ENCODE measurements at regions not wholly inside any gene's neighbourhood (a gene's known extent, or its start where the extent isn't known, plus 50 kb on each side); places are given as distances from the start of the nearest gene placed in this dataset.
"Not testable (repeated sequence)": the region's sequence is repeated elsewhere in the genome, so short reads cannot be mapped to it uniquely, and the experiment has no call there.

DNA sequence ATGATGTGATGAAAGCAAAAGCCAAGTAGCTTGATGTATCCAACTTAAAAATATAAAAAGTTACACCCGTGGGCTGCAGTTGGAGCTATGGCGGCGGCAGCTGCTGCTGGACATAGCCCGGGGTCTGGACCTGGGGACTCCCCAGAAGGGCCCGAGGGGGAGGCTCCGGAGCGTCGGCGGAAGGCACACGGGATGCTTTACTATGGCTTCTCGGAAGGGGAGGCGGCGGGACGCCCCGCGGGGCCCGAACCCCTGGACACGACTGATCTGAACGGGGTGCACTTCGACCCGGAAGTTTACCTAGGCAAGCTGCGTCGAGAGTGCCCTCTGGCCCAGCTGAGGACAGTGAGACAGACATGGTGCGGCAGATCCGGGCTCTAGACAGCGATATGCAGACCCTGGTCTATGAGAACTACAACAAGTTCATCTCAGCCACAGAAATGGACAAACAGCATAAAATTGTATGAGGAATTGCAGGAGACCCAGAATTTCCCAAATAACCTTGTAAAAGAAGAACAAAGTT lies 109.5 kb upstream of the EEF2KMT start:
- no peak for DNase-seq
- no peak for TF ChIP-seq POLR2A (IDR thresholded peaks at IDR 0.05)
- TF ChIP-seq, protein P1, sequence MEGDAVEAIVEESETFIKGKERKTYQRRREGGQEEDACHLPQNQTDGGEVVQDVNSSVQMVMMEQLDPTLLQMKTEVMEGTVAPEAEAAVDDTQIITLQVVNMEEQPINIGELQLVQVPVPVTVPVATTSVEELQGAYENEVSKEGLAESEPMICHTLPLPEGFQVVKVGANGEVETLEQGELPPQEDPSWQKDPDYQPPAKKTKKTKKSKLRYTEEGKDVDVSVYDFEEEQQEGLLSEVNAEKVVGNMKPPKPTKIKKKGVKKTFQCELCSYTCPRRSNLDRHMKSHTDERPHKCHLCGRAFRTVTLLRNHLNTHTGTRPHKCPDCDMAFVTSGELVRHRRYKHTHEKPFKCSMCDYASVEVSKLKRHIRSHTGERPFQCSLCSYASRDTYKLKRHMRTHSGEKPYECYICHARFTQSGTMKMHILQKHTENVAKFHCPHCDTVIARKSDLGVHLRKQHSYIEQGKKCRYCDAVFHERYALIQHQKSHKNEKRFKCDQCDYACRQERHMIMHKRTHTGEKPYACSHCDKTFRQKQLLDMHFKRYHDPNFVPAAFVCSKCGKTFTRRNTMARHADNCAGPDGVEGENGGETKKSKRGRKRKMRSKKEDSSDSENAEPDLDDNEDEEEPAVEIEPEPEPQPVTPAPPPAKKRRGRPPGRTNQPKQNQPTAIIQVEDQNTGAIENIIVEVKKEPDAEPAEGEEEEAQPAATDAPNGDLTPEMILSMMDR (IDR thresholded peaks at IDR 0.05): no peak
- intact Hi-C loops (cut with DNase I; ENCODE audit: low total_unique reads): no loop called here
- Histone ChIP-seq H3K4me1 (no peaks in the 10 kb centered on the region), H3K4me3 (no peak overlapping the region), H3K27me3 (no peaks in the 10 kb centered on the region), H3K9me3 (no peaks in the 10 kb centered on the region), H3K27ac (no peak overlapping the region), H3K36me3 (no peaks in the 10 kb centered on the region)

DNA sequence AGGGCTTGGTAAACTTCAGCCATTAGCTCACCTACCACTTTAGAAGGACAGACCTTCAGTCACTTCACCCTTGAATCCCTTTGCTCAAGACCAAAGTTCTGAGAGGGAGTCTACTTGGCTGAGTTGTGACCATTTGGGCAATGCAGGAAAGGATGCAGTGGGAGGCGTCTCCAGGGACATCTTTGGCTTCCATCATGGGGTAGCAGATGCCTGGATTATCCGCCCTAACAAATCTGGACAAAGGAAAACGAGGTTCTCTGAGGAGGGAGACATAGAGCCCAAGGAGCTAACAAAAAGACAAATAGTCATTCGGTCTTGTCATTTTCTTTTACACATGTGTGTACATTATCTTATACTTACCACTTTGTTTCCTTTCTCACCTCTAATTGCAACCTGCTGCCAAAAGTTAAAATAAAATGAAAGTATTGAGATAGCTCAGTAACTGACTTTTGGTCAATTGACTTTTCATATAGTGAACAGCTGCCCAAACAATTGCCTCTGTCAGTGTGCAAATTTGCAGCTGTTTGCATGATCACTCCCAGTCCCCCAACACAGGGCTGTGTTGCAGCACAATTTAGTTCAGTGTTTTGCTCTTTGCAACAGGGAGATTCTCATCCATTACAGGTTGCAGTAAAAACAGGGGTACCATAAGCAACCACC lies 108.9 kb upstream of the EEF2KMT start:
- H3K4me1 ChIP-seq: no peaks in the 10 kb centered on the region
- intact Hi-C loops (cut with DNase I; ENCODE audit: low total_unique reads): no loop called here
- no peaks in the 10 kb centered on the region for H3K27me3 ChIP-seq
- no peaks in the 10 kb centered on the region for H3K36me3 ChIP-seq
- TF ChIP-seq, protein P1 (IDR thresholded peaks at IDR 0.05): no peak
- no peak for TF ChIP-seq POLR2A (IDR thresholded peaks at IDR 0.05)
- H3K9me3 ChIP-seq: no peaks in the 10 kb centered on the region
- DNase-seq: no peak
- no peak overlapping the region for H3K4me3 ChIP-seq
- no peak overlapping the region for H3K27ac ChIP-seq

DNA sequence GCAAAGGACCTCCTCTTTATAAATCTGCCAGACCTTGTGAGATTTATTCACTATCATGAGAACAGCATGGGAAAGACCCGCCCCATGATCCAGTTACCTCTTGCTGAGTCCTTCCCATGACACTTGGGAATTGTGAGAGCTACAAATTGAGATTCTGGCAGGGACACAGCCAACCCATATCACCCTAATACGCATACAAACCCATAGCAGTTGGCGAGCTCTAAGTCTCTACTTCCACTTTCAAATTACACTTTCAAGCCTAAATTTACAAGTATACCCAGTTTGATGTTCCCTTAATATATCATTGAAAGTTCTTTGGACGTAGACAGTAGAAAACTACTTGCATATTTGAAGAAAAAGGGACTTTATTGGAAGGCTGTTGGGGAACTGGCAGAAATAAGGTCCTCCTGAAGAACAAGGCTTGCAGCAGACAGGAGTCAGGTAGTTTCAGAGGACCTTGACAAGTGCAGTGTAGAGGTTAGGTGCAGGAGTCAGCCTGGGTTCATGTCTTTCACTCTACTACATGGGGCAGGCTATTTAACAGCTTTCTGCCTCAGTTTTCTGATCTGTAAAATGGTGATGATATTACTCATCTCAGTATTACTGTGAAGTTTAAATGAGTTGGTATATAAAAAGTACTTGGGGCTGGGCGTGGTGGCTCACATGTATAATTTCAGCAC lies 107.9 kb upstream of the EEF2KMT start:
- no peaks in the 10 kb centered on the region for H3K9me3 ChIP-seq
- DNase-seq: no peak
- no peaks in the 10 kb centered on the region for H3K36me3 ChIP-seq
- no peak for TF ChIP-seq POLR2A (IDR thresholded peaks at IDR 0.05)
- TF ChIP-seq, protein P1 (IDR thresholded peaks at IDR 0.05): no peak
- H3K27me3 ChIP-seq: no peaks in the 10 kb centered on the region
- H3K4me1 ChIP-seq: no peaks in the 10 kb centered on the region
- no peak overlapping the region for H3K27ac ChIP-seq
- intact Hi-C loops (cut with DNase I; ENCODE audit: low total_unique reads): no loop called here
- no peak overlapping the region for H3K4me3 ChIP-seq

- H3K4me1 ChIP-seq; DNase-seq; H3K27ac ChIP-seq; intact Hi-C loops (cut with DNase I; ENCODE audit: low total_unique reads); H3K9me3 ChIP-seq; H3K27me3 ChIP-seq; H3K4me3 ChIP-seq; H3K36me3 ChIP-seq: not testable (repeated sequence)
Measured at GRCh38 chr16:5203675-5204074, 106.1 kb upstream of the EEF2KMT start.

DNA sequence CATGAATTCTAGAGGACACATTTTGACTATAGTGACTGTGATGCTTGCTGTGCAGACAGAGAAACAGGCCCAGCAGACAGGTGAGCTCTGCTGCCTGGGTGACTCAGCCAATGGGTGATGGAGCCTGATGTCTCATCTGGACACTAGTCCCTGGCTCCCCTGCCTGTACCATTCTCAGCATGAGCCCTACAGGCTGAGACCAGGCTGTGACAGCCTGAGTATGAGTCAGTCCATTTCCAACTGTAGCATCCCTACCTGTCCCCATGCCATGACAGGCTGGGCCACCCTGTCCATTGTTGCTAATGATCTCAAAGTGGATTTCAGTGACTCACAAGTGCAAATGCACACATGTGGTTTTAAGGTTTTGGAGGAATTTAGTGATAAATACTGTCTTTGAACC lies 102.5 kb upstream of the EEF2KMT start:
- no peaks in the 10 kb centered on the region for H3K36me3 ChIP-seq
- intact Hi-C loops (cut with DNase I; ENCODE audit: low total_unique reads): no loop called here
- DNase-seq: no peak
- H3K27me3 ChIP-seq: no peaks in the 10 kb centered on the region
- H3K4me3 ChIP-seq: no peak overlapping the region
- no peaks in the 10 kb centered on the region for H3K9me3 ChIP-seq
- H3K27ac ChIP-seq: no peak overlapping the region
- TF ChIP-seq, protein P1 (IDR thresholded peaks at IDR 0.05): no peak
- TF ChIP-seq POLR2A (IDR thresholded peaks at IDR 0.05): no peak
- H3K4me1 ChIP-seq: no peaks in the 10 kb centered on the region

All from uterus (tissue), 3 donors.